ENCODE measurements at regions not wholly inside any gene's neighbourhood (a gene's known extent, or its start where the extent isn't known, plus 50 kb on each side); places are given as distances from the start of the nearest gene placed in this dataset.

DNA sequence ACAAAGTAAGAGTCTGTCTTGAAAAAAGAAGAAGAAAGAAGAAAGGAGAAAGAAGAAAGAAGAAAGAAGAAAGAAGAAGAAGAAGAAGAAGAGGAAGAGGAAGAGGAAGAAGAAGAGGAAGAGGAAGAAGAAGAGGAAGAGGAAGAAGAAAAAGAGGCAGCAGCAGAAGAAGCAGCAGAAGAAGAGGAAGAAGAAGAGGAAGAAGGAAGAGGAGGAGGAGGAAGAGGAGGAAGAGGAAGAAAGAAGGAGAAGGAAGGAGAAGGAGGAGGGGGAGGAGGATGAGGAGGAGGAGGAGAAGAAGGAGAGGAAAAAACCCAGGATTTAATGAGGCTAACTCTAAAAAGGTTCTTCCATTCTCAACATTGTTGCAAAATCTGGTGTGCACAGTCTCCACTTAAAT, 95.4 kb upstream of the PDE10A start:
- no peak for DNase-seq (ENCODE audit: low read depth)
- no peak overlapping the region for H3K4me3 ChIP-seq (ENCODE audit: low read depth, low read length)
- in situ Hi-C loops (cut with HindIII; ENCODE audit: low sequenced_read_pairs), result no loop called here
- TF ChIP-seq, protein P1, sequence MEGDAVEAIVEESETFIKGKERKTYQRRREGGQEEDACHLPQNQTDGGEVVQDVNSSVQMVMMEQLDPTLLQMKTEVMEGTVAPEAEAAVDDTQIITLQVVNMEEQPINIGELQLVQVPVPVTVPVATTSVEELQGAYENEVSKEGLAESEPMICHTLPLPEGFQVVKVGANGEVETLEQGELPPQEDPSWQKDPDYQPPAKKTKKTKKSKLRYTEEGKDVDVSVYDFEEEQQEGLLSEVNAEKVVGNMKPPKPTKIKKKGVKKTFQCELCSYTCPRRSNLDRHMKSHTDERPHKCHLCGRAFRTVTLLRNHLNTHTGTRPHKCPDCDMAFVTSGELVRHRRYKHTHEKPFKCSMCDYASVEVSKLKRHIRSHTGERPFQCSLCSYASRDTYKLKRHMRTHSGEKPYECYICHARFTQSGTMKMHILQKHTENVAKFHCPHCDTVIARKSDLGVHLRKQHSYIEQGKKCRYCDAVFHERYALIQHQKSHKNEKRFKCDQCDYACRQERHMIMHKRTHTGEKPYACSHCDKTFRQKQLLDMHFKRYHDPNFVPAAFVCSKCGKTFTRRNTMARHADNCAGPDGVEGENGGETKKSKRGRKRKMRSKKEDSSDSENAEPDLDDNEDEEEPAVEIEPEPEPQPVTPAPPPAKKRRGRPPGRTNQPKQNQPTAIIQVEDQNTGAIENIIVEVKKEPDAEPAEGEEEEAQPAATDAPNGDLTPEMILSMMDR (IDR thresholded peaks at IDR 0.05; ENCODE audit: low read depth, low read length, missing control alignments), result no peak

DNA sequence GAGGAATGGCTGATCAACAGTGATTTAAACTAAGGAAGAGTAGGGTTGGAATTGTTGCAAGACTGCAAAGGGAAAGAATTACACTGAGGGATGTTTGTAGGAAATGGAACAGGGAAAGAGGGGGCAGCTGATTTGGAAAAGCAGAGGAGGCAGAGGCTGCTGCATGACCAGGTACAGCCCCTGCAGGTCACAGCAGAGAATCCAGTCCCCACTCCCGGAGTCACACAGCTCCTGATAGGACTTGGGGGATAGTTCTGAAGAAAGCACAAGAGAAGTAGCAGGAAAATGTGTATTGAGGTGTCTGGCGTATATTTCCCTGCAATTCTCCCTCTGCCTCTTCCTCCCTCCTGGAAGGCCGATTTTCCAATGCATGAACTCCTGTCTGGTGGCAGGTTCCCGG, 92.5 kb upstream of the PDE10A start:
- TF ChIP-seq, protein P1 (IDR thresholded peaks at IDR 0.05; ENCODE audit: low read depth, low read length, missing control alignments), result peak; percentile 39
- H3K4me3 ChIP-seq (ENCODE audit: low read depth, low read length), result no peak overlapping the region
- in situ Hi-C loops (cut with HindIII; ENCODE audit: low sequenced_read_pairs), result no loop called here
- DNase-seq (ENCODE audit: low read depth), result no peak

DNA sequence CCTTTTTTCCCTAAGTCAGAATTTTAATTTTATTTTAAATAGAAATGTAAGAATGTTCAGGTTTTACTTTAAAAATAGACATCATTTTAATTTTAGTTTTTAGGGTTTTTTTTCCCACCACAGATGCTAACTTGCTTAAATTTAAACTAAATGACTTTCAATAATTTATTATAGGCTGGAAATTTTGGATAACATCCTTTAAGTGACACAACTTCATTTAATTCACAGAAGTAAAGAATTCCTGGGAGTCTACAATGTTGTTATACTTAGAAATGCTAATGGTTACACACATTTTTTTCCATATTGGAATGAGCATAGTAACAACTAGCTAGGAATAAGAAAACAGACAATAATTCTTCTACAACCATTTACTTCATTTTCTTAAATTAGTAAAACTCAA, 90.5 kb upstream of the PDE10A start:
- TF ChIP-seq, protein P1 (IDR thresholded peaks at IDR 0.05; ENCODE audit: low read depth, low read length, missing control alignments), result no peak
- DNase-seq (ENCODE audit: low read depth), result no peak
- H3K4me3 ChIP-seq (ENCODE audit: low read depth, low read length), result no peak overlapping the region
- in situ Hi-C loops (cut with HindIII; ENCODE audit: low sequenced_read_pairs), result no loop called here

DNA sequence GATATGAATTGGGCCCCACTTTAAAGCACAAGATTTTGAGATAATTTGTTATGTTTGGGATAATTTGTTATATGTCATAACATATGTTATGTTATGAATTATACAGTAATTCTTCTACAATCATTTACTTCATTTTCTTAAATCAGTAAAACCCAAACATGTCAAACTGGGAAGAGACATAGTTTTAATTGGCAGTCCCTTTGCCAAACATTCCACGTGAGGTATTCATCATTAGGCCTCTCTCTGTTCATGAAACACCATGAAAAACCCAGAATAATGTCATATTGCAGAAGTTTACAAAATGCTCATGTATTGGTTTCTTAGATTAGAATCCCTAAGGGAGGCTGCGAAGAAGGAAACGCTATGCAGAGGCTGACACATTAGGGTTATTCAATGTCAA, 89.4 kb upstream of the PDE10A start:
- in situ Hi-C loops (cut with HindIII; ENCODE audit: low sequenced_read_pairs), result no loop called here
- TF ChIP-seq, protein P1 (IDR thresholded peaks at IDR 0.05; ENCODE audit: low read depth, low read length, missing control alignments), result no peak
- DNase-seq (ENCODE audit: low read depth), result no peak
- no peak overlapping the region for H3K4me3 ChIP-seq (ENCODE audit: low read depth, low read length)

DNA sequence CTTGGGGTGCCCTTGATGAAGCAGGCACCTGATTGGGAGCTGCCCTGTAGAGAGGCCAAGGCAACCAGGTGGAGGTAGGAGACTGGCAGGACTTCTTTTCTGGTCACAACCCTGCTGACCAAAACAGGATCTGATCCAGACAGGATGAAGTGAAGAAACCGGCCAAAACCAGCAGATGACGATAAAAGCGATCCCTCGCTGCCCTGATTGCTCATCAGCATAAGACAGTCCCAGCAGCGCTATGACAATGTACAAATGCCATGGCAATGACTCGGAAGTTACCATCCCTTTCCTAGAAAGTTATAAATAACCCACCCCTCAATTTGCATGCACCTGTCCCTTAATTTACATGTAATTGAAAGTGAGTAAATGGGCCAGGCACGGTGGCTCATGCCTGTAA, 88.4 kb upstream of the PDE10A start:
- TF ChIP-seq, protein P1 (IDR thresholded peaks at IDR 0.05; ENCODE audit: low read depth, low read length, missing control alignments), result no peak
- no peak overlapping the region for H3K4me3 ChIP-seq (ENCODE audit: low read depth, low read length)

DNA sequence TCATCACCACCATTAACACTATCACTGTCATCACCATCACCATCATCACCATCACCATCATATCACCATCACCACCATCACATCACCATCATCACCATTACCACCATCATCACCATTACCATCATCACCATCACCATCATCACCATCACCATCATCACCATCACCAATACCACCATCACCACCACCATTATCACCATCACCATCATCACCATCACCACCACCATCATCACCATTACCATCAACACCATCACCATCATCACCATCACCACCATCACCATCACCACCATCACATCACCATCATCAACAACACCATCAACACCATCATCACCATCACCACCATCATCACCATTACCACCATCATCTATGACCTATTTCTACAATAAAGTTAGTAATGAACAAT, 86.1 kb upstream of the PDE10A start:
- in situ Hi-C loops (cut with HindIII; ENCODE audit: low sequenced_read_pairs), result no loop called here
- no peak for DNase-seq (ENCODE audit: low read depth)
- TF ChIP-seq, protein P1 (IDR thresholded peaks at IDR 0.05; ENCODE audit: low read depth, low read length, missing control alignments), result no peak
- no peak overlapping the region for H3K4me3 ChIP-seq (ENCODE audit: low read depth, low read length)

More for the DNA sequence above, 88.4 kb upstream of the PDE10A start:
- in situ Hi-C loops (cut with HindIII; ENCODE audit: low sequenced_read_pairs), result no loop called here
- no peak for DNase-seq (ENCODE audit: low read depth)

DNA sequence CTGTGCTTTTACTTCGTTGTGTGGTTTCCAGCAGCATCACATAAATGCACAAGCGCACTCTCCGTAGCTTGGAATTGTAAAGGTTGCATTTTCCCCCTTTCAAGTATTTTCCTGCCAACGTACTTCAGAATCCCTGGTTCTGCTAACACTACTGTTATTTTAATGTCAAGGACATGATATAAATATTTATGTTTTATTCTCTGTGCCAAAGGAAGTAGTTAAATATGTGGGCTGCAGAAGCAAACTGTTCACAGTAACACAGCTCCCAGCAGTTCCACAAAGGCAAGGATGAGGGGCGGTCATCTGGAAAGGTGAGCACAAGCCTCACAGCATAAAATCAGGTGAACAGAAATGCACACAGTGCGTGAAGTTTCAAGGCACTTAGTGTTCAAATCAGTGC, 85.3 kb upstream of the PDE10A start:
- H3K4me3 ChIP-seq (ENCODE audit: low read depth, low read length), result no peak overlapping the region
- TF ChIP-seq, protein P1 (IDR thresholded peaks at IDR 0.05; ENCODE audit: low read depth, low read length, missing control alignments), result no peak
- in situ Hi-C loops (cut with HindIII; ENCODE audit: low sequenced_read_pairs), result no loop called here
- no peak for DNase-seq (ENCODE audit: low read depth)
